Naive thymus-derived CD4-positive, alpha-beta T cell (primary cell): ENCODE measurements at regions not wholly inside any gene's neighbourhood (a gene's known extent, or its start where the extent isn't known, plus 50 kb on each side); places are given as distances from the start of the nearest gene placed in this dataset.
"Not testable (repeated sequence)": the region's sequence is repeated elsewhere in the genome, so short reads cannot be mapped to it uniquely, and the experiment has no call there.

Experiments
- ATAC-seq: fragments of 150-1000 bp; cut with Tn5 transposase; 2 replicates; pipeline ENCODE4 v1.10.0; 2021; ENCODE audit warnings: mild to moderate bottlenecking, moderate library complexity
- CTCF ChIA-PET: fragments of 350-600 bp; sonication (Branson Sonifier 250); formaldehyde crosslinking; loops from one replicate; lab custom pipeline; 2021; ENCODE audit warnings: antibody characterized with exemption; lab: Charles Lee
- POLR2A ChIA-PET: fragments of 350-600 bp; sonication (Branson Sonifier 250); formaldehyde crosslinking; loops from one replicate; lab custom pipeline; 2021; ENCODE audit warnings: antibody characterized with exemption, inconsistent platforms; lab: Charles Lee
- DNase-seq, 9 donors: peaks; one replicate each; pipeline versions ENCODE4 v3.0.0 to v3.0.0-alpha.2; 2020 to 2022; ENCODE audit warnings: mixed read lengths in 1 of 9
- H3K27ac ChIP-seq: one replicate; pipeline ENCODE4 v1.7.0; 2013; ENCODE audit warnings: mild to moderate bottlenecking, low read depth, low read length, moderate library complexity
- H3K27me3 ChIP-seq, 2 donors: one replicate each; pipeline ENCODE4 v1.7.0; 2013; ENCODE audit warnings: low read length in 2 of 2, mild to moderate bottlenecking in 2 of 2, moderate library complexity in 2 of 2; ENCODE audit not compliant: control insufficient read depth in 2 of 2, insufficient read depth in 2 of 2
- H3K36me3 ChIP-seq, 3 experiments: 1 replicate in 2 of 3; 2 replicates in 1 of 3; pipeline ENCODE4 v1.7.0; 2013; ENCODE audit warnings: low read length in 3 of 3, mild to moderate bottlenecking in 3 of 3, moderate library complexity in 1 of 3; ENCODE audit not compliant: insufficient read depth in 3 of 3, control insufficient read depth in 2 of 3
- H3K4me1 ChIP-seq, 2 donors: one replicate each; pipeline ENCODE4 v1.7.0; 2013; ENCODE audit warnings: low read length in 2 of 2, mild to moderate bottlenecking in 2 of 2, moderate library complexity in 1 of 2; ENCODE audit not compliant: control insufficient read depth in 2 of 2, insufficient read depth in 2 of 2
- H3K4me3 ChIP-seq: 2 replicates; pipeline ENCODE4 v1.7.0; 2013; ENCODE audit warnings: mild to moderate bottlenecking, low read length
- H3K9me3 ChIP-seq, 3 experiments: 1 replicate in 2 of 3; 2 replicates in 1 of 3; pipeline ENCODE4 v1.7.0; 2013; ENCODE audit warnings: low read length in 3 of 3; ENCODE audit not compliant: control insufficient read depth in 2 of 3
- H3K27ac Mint-ChIP-seq, 9 donors: one replicate each; pipeline ENCODE4 v1.8.0; 2020 to 2022; ENCODE audit warnings: mixed read lengths in 9 of 9, mild to moderate bottlenecking in 8 of 9, moderate library complexity in 5 of 9, inconsistent platforms in 2 of 9
- H3K27me3 Mint-ChIP-seq, 5 donors: one replicate each; pipeline ENCODE4 v1.8.0; 2021 to 2022; ENCODE audit warnings: mixed read lengths in 5 of 5, mild to moderate bottlenecking in 1 of 5
- H3K36me3 Mint-ChIP-seq, 5 donors: one replicate each; pipeline ENCODE4 v1.8.0; 2020 to 2022; ENCODE audit warnings: mixed read lengths in 5 of 5, mild to moderate bottlenecking in 3 of 5, inconsistent platforms in 1 of 5
- H3K4me1 Mint-ChIP-seq, 7 donors: one replicate each; pipeline ENCODE4 v1.8.0; 2020 to 2022; ENCODE audit warnings: mixed read lengths in 7 of 7, mild to moderate bottlenecking in 3 of 7, inconsistent platforms in 1 of 7
- H3K4me3 Mint-ChIP-seq, 10 donors: one replicate each; pipeline ENCODE4 v1.8.0; 2020 to 2022; ENCODE audit warnings: mild to moderate bottlenecking in 10 of 10, mixed read lengths in 10 of 10, moderate library complexity in 6 of 10, inconsistent platforms in 2 of 10
- H3K9me3 Mint-ChIP-seq, 11 donors: one replicate each; pipeline ENCODE4 v1.8.0; 2020 to 2022; ENCODE audit warnings: mixed read lengths in 11 of 11, mild to moderate bottlenecking in 4 of 11, inconsistent platforms in 1 of 11, moderate library complexity in 1 of 11
- intact Hi-C, 2 donors: fragments of 100-400 bp; cut with micrococcal nuclease; formaldehyde crosslinking; loops; one replicate each; pipeline ENCODE4 v1.15.1; 2023

GRCh38 chr17:45666641-45667040, 117.5 kb upstream of the CRHR1 start:
- no peak overlapping the region for H3K4me3 Mint-ChIP-seq
- ChIA-PET CTCF (no interaction called here), POLR2A (no interaction called here)
- H3K27me3 Mint-ChIP-seq = peaks cover 8 to 18% (median 16%) of the 10 kb centered on the region in 5 donors
- Histone ChIP-seq H3K27ac (no peak overlapping the region), H3K36me3 (no peaks in the 10 kb centered on the region), H3K4me3 (no peak overlapping the region), H3K9me3 (no peaks in the 10 kb centered on the region), H3K4me1 (no peaks in the 10 kb centered on the region), H3K27me3 (no peaks in the 10 kb centered on the region)
- intact Hi-C loops = no loop called here
- ATAC-seq = no peak
- peaks cover 0 to 9% (median 3%) of the 10 kb centered on the region in 11 donors for H3K9me3 Mint-ChIP-seq
- no peaks in the 10 kb centered on the region for H3K4me1 Mint-ChIP-seq
- no peak for DNase-seq
- H3K27ac Mint-ChIP-seq = no peak overlapping the region
- no peaks in the 10 kb centered on the region for H3K36me3 Mint-ChIP-seq

GRCh38 chr17:45667591-45668171, 116.4 kb upstream of the CRHR1 start:
- Mint-ChIP-seq H3K9me3 (peaks cover 0 to 6% (median 1%) of the 10 kb centered on the region in 11 donors), H3K4me1 (no peaks in the 10 kb centered on the region), H3K4me3 (no peak overlapping the region), H3K27me3 (peaks cover 5 to 18% (median 7%) of the 10 kb centered on the region in 5 donors), H3K27ac (no peak overlapping the region), H3K36me3 (no peaks in the 10 kb centered on the region)
- CTCF ChIA-PET = no interaction called here
- Histone ChIP-seq H3K27ac (no peak overlapping the region), H3K4me1 (no peaks in the 10 kb centered on the region), H3K4me3 (no peak overlapping the region), H3K27me3 (no peaks in the 10 kb centered on the region), H3K36me3 (no peaks in the 10 kb centered on the region), H3K9me3 (no peaks in the 10 kb centered on the region)
- POLR2A ChIA-PET = no interaction called here
- DNase-seq (no peak), ATAC-seq (no peak)
- intact Hi-C loops = no loop called here

- POLR2A ChIA-PET = no interaction called here
- intact Hi-C loops = no loop called here
- H3K27ac ChIP-seq = no peak overlapping the region
- H3K36me3 Mint-ChIP-seq = no peaks in the 10 kb centered on the region
- DNase-seq = no peak
- no peaks in the 10 kb centered on the region for H3K9me3 ChIP-seq
- no peak for ATAC-seq
- no peaks in the 10 kb centered on the region for H3K4me1 Mint-ChIP-seq
- H3K27ac Mint-ChIP-seq = no peak overlapping the region
- peaks cover 0 to 2% (median 0%) of the 10 kb centered on the region in 11 donors for H3K9me3 Mint-ChIP-seq
- H3K4me3 ChIP-seq = no peak overlapping the region
- peaks cover under 1 to 14% (median 3%) of the 10 kb centered on the region in 5 donors for H3K27me3 Mint-ChIP-seq
- CTCF ChIA-PET = no interaction called here
- H3K4me1 ChIP-seq = no peaks in the 10 kb centered on the region
- H3K36me3 ChIP-seq = no peaks in the 10 kb centered on the region
- H3K27me3 ChIP-seq = no peaks in the 10 kb centered on the region
- H3K4me3 Mint-ChIP-seq = no peak overlapping the region
These were observed 115.8 kb upstream of the CRHR1 start for GRCh38 chr17:45668316-45668715.

GRCh38 chr17:45672301-45672700, 111.8 kb upstream of the CRHR1 start:
- ATAC-seq (no peak), DNase-seq (no peak)
- H3K36me3 Mint-ChIP-seq = no peaks in the 10 kb centered on the region
- peak overlapping the region in 1 of 9 donors; percentile 62 for H3K27ac Mint-ChIP-seq
- no peak overlapping the region for H3K27ac ChIP-seq
- no peak overlapping the region for H3K4me3 Mint-ChIP-seq
- peaks cover 0 to 11% (median 4%) of the 10 kb centered on the region in 5 donors for H3K27me3 Mint-ChIP-seq
- no peaks in the 10 kb centered on the region for H3K27me3 ChIP-seq
- no peaks in the 10 kb centered on the region for H3K4me1 ChIP-seq
- no peak overlapping the region for H3K4me3 ChIP-seq
- no peaks in the 10 kb centered on the region for H3K9me3 ChIP-seq
- H3K9me3 Mint-ChIP-seq = peaks cover 0 to 8% (median 3%) of the 10 kb centered on the region in 11 donors
- no peaks in the 10 kb centered on the region for H3K36me3 ChIP-seq
- H3K4me1 Mint-ChIP-seq = no peaks in the 10 kb centered on the region
- CTCF ChIA-PET = no interaction called here
- intact Hi-C loops = loop anchor here in 1 of 2 donors (10.0 kb wide), 1 partner anchor 52 kb away; no protein-coding TSS in a partner anchor
- POLR2A ChIA-PET = no interaction called here

- intact Hi-C loops = loop anchor here in 1 of 2 donors (10.0 kb wide), 1 partner anchor 52 kb away; no protein-coding TSS in a partner anchor
- DNase-seq = no peak
- Mint-ChIP-seq H3K36me3 (no peaks in the 10 kb centered on the region), H3K4me3 (no peak overlapping the region), H3K4me1 (no peaks in the 10 kb centered on the region), H3K27ac (no peak overlapping the region), H3K9me3 (peaks cover 0 to 8% (median 3%) of the 10 kb centered on the region in 11 donors), H3K27me3 (peaks cover 0 to 11% (median 4%) of the 10 kb centered on the region in 5 donors)
- H3K27ac ChIP-seq = no peak overlapping the region
- no peak for ATAC-seq
- ChIA-PET POLR2A (no interaction called here), CTCF (interaction anchor here (0.7 kb wide), 1 partner anchor 72 kb away, joined by 3 read pairs; no protein-coding TSS in a partner anchor)
- no peaks in the 10 kb centered on the region for H3K4me1 ChIP-seq
- H3K36me3 ChIP-seq = no peaks in the 10 kb centered on the region
- H3K4me3 ChIP-seq = no peak overlapping the region
- H3K9me3 ChIP-seq = no peaks in the 10 kb centered on the region
- H3K27me3 ChIP-seq = no peaks in the 10 kb centered on the region
These were observed 111.3 kb upstream of the CRHR1 start for GRCh38 chr17:45672792-45673191.

- intact Hi-C loops = loop anchor here in 1 of 2 donors (10.0 kb wide), 1 partner anchor 51 kb away; no protein-coding TSS in a partner anchor
- H3K4me1 Mint-ChIP-seq, H3K27ac ChIP-seq, H3K9me3 Mint-ChIP-seq, CTCF ChIA-PET, ATAC-seq, H3K36me3 ChIP-seq, H3K36me3 Mint-ChIP-seq, H3K27me3 ChIP-seq, DNase-seq, H3K4me1 ChIP-seq, H3K4me3 Mint-ChIP-seq, H3K27ac Mint-ChIP-seq, POLR2A ChIA-PET, H3K9me3 ChIP-seq, H3K4me3 ChIP-seq: not testable (repeated sequence)
- peaks cover 0 to 11% (median 4%) of the 10 kb centered on the region in 5 donors for H3K27me3 Mint-ChIP-seq
These were observed 110.4 kb upstream of the CRHR1 start for GRCh38 chr17:45673759-45674158.

GRCh38 chr17:45675012-45675411, 109.1 kb upstream of the CRHR1 start:
- no peaks in the 10 kb centered on the region for H3K4me1 Mint-ChIP-seq
- ChIA-PET POLR2A (no interaction called here), CTCF (no interaction called here)
- peaks cover 2 to 12% (median 10%) of the 10 kb centered on the region in 5 donors for H3K27me3 Mint-ChIP-seq
- Histone ChIP-seq H3K27ac (no peak overlapping the region), H3K27me3 (no peaks in the 10 kb centered on the region), H3K36me3 (no peaks in the 10 kb centered on the region), H3K9me3 (no peaks in the 10 kb centered on the region), H3K4me3 (no peak overlapping the region), H3K4me1 (no peaks in the 10 kb centered on the region)
- ATAC-seq = no peak
- no peak for DNase-seq
- intact Hi-C loops = loop anchor here in 1 of 2 donors (10.0 kb wide), 1 partner anchor 50 kb away; no protein-coding TSS in a partner anchor
- H3K4me3 Mint-ChIP-seq = no peak overlapping the region
- H3K9me3 Mint-ChIP-seq = peaks cover 0 to 13% (median 4%) of the 10 kb centered on the region in 11 donors
- no peak overlapping the region for H3K27ac Mint-ChIP-seq
- no peaks in the 10 kb centered on the region for H3K36me3 Mint-ChIP-seq
